H1 (cell line): ENCODE measurements at regions not wholly inside any gene's neighbourhood (a gene's known extent, or its start where the extent isn't known, plus 50 kb on each side); places are given as distances from the start of the nearest gene placed in this dataset.

Source experiments
- CREB1 ChIP-seq: IDR thresholded peaks from 2 replicates; pipeline ENCODE4 v1.6.1; 2012; ENCODE audit warnings: inconsistent platforms
- CTCF ChIP-seq, 3 experiments: IDR thresholded peaks; 1 replicate in 2 of 3; 2 replicates in 1 of 3; pipeline versions ENCODE4 v1.5.1 to v1.6.1; 2011; ENCODE audit warnings: low read length in 3 of 3, mild to moderate bottlenecking in 3 of 3, inconsistent platforms in 2 of 3, low read depth in 1 of 3, moderate library complexity in 1 of 3; ENCODE audit not compliant: insufficient read depth in 1 of 3; ENCODE audit errors: control extremely low read depth in 1 of 3

GRCh38 chr20:7262803-7263202, 495.3 kb downstream of the BMP2 start:
- TF ChIP-seq CTCF (IDR thresholded peaks at IDR 0.05; ENCODE audit: control extremely low read depth in 1 of 3, insufficient read depth in 1 of 3, low read depth in 1 of 3, low read length in 3 of 3) = no peak
- no peak for TF ChIP-seq CREB1
